HG03139 (cell line): ENCODE measurements at regions not wholly inside any gene's neighbourhood (a gene's known extent, or its start where the extent isn't known, plus 50 kb on each side); places are given as distances from the start of the nearest gene placed in this dataset.
"Not testable (repeated sequence)": the region's sequence is repeated elsewhere in the genome, so short reads cannot be mapped to it uniquely, and the experiment has no call there.

Source experiments
- ATAC-seq: cut with Tn5 transposase; IDR thresholded peaks from one replicate; pipeline ENCODE4 v1.9.1; 2021; ENCODE audit not compliant: unreplicated experiment

DNA sequence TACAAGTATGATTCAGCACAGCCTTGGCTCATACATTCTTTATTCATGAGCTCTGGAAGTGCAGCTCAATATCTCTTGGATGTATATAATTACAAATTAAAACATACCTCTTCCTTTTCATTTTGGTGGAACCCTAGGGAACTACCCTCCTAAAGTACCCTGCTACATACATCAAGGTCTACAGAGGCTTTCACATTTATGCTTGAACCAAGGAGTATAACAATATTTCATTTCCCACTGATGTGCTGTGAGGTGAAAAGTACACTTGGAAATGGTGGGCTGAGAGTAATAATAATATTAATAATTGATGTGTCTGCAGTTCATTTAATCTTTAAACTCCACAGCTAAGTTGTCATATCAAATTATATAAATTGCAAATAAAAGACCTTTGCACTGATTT, 142.2 kb upstream of the LRRC3B start:
- ATAC-seq, result no peak

DNA sequence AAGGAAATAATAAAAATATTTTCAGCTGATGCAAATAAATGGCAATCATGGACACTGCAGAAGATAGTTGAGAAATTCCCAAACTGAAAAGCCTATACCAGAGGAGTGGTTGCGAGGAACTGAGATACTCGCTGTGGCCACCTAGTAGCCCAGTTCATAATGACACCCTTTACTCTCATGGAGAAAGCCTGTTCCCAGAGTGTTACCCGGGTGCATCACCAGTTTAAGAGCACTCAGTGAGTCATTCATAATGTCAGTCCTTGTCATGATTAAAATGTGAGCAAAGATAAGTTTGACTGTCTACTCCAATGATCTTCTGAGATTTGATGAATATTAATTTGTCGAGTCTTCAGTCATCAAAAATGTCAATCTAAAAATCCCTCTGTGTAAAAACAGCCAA, 138.4 kb upstream of the LRRC3B start:
- no peak for ATAC-seq

DNA sequence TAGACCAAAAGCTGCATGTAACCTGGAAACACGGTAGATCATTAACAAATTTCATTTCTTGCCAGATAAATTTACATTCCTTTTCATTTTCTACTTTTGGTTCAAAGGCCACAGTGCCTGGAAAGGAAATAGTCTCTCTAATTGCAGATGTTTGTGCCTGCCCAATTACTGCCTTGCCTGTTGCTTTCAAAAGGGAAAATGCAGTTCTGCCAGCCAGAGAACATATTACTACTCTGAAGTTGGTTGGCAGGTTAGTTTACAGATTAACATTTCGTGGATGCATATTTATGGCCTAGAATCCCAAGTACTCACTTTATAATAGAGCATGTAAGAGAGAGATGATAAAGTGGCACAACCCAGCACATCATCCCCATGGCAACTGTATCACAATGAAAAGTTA, 124.3 kb upstream of the LRRC3B start:
- no peak for ATAC-seq

DNA sequence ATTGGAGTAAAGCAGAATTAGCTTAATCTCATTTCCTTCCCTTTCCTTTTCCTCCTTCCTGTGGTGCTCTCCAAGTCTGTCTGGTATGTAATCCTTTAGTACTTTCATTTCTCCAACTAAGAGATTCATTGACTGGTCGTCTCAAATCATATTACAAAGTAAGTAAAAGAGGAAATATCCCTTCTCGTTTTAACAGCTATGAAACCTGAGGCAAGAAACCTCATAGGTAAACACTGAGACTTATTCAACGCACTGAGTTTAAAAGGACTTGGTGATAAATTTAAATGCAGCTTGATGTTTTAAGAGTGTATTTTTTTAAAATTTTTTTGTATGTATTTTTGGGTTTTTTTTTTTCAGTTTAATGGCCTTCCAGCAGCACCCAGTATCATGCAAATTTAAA, 117.2 kb upstream of the LRRC3B start:
- no peak for ATAC-seq

DNA sequence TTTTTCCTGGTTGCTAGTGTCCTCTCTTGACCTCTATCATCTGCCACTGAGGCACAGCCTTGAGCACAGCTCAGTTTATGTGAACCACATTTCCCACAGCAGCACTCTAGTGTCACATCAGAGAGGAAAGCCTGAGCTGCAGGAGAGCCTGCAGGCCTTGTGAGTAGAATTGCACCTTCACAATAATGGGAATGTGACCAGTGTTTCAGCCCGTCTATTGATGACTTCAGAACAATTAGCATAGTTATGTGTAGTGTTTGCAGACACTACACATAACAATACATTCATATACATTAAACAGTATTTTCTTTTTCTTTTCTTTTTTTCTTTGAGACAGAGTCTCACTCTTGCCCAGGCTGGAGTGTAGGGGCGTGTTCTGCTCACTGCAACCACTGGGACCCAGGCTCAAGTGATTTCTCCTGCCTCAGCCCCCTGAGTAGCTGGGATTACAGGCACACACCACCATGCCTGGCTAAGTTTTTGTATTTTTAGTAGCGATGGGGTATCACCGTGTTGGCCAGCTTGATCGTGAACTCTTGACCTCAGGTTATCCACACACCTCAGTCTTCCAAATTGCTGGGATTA, 108.0 kb upstream of the LRRC3B start:
- not testable (repeated sequence) for ATAC-seq

DNA sequence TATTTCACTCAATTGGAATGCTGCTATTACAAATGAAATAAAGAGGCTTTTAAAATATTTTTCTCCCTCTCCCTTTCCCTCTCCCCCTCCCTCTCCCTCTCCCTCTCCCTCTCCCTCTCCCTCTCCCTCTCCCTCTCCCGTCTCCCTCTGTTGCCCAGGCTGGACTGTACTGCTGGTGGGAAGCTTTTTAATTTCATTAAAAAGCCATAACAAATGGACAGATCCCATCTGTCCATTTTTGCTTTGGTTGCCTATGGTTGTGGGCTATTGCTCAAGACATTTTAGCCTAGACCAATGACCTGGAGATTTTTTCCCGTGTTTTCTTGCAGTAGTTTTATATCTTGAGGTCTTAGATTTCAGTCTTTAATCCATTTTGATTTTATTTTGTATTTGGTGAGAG, 107.2 kb upstream of the LRRC3B start:
- no peak for ATAC-seq

DNA sequence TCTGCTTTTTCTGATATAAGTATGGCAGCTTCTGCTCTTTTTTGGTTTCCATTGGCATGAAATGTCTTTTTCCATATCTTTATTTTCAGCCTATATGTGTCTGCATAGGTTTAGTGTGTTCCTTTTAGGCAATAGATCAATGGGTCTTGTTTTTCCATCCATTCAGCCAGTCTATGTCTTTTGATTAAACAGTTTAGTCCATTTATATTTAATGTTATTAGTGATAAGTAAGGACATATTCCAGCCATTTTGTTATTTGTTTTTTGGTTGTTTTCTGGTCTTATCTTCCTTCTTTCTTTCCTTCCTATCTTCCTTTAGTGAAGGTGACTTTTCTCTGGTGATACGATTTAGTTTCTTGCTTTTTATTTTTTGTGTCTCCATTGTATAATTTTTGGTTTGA, 101.3 kb upstream of the LRRC3B start:
- no peak for ATAC-seq

DNA sequence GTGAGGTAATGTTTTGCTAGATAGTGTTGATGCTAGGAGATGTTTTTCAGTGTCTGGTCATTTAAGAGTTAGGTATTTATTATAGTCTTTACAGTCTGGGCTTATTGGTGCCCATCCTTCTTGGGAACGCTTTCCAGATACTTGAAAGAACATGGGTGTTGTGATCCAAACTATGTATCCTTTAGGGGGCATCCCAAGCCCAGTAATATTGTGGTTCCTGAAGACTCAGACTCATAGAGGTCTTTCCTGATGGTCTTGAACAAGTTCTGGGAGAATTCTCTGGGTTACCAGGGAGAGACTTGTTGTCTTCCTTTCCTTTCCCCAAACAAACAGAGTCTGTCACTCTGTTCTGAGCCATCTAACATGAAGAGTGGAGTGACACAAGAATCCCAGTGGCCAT, 99.7 kb upstream of the LRRC3B start:
- ATAC-seq, result no peak

DNA sequence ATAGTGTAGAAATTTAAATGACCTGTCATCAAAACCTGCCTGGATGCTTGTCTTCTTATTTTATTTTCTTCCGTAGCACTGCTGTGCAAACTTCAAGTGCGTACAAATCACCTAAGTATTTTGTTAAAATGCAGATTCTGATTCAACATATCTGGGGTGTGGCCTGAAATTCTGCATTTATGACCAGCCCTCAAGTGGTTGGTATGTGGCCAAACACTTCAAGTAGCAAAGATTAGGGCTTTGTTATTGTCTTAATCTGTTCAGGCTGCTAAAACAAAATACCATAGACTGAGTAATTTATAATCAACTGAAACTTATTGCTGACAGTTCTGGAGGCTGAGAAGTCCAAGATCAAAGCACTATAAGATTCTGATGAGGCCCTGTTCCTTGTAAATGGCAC, 97.6 kb upstream of the LRRC3B start:
- no peak for ATAC-seq

DNA sequence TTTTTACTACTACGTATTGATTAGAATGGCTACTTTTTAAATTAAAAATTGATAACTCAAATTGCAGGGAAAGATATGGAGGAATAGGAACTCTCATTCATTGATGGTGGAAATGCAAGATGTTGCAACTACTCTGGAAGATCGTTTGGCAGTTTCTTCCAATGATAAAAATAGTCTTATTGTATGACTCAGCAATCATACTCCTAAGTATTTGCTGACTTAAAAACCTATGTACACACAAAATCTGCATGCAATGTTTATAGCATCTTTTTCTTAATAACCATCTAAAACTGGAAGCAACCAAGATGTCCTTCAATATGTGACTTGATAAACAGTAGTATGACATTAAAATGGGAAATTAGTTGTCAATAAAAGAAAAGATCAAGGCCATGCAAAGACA, 87.4 kb upstream of the LRRC3B start:
- no peak for ATAC-seq

DNA sequence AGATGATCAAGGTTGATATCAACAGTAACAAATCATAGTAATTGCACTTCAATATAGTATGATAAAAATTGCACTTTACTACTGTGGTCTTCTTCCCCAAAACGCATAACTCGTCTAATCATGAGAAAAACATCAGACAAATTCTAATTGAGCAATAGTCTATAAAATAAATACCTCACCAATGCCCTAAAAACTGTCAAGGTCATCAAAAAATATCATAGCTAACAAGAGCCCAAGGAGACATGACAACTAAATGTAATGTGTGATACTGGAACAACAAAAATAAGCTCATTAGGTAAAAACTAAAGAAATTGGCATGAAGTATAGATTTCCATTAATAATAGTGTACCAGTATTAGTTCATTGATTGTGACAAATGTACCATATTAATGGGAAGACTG, 85.6 kb upstream of the LRRC3B start:
- no peak for ATAC-seq

DNA sequence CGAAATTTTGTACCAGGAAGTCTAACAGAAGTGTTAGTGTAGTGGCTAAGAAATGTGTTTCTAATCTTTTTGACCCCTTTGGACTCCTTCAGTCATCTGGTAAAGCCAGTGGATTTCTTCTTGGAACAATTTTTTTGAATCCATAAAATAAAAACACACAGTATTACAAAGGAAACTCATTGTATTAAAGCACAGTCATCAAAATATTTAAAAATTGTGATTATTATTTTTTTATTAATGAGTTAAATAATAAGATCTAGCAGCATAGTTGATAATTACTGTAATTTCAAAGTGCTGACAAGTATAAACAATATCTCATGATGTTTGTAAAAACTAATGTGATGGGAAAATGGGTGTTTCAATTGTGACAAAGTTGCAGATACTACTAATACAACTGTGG, 72.2 kb upstream of the LRRC3B start:
- no peak for ATAC-seq

DNA sequence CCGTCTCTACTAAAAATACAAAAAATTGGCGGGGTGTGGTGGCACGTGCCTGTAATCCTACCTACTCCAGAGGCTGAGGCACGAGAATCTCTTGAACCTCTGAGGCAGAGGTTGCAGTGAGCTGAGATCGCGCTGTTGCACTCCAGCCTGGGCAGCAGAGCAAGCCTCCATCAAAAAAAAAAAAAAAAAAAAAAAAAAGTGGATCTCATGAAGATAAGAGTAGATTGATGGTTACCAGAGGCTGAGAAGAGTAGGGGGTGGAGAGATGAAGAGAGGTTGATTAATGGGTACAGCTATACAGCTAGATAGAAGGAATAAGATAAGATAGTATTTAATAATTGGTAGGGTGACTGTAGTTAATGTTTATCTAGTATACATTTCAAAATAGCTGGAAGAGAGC, 65.9 kb upstream of the LRRC3B start:
- no peak for ATAC-seq

DNA sequence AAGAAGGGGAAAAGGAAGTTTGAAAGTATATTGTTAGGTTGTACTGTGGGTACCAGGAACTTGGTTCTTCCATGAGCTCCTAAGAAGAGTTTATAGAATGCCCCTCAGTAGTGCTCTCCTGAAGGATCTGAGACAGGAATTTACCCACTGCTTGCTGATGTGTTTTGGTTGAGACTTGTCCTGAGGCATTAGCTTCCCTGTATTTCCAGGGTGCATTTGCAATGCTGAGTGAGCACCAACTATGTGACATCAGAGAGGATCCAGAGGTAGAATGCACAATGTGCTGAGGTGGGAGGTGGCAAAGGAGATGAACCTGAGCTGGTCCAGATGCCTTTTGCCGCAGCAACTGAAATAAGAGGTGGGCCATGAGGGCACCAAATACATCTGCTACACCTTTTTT, 64.3 kb upstream of the LRRC3B start:
- ATAC-seq, result no peak

DNA sequence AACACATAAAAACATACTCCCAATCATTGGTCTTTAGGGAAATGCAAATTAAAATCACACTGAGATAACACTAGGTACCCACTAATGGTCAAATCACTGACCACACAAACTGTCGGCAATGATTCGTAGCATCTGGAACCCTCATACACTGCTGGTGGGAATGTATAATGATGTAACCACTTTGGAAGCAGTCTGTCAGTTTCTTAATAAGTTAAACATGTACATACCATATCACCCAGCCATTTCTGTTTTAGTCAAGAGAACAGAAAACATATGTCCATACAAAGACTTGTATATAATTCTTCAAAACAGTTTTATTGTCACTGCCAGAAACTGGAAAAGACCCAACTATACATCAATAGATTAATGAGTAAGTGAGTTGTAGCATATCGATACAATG, 63.3 kb upstream of the LRRC3B start:
- ATAC-seq, result no peak

DNA sequence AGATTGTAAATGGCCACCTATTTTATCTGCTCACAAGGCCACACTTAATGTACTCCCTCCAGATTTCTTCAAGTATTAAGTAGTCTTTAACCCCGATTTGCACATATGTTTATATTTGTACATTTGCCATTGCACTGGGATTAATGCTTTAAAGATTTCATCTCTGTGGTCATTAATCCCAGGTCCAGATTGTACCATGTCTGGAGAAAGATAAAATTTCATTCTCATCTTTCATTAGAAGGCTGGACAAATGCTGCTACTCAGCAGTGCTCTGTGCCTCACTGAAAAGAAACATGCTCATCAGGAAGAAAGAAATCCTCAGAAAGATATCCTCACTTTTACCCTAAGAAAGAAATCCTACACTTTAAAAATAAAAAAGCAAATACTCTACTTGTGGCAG, 62.5 kb upstream of the LRRC3B start:
- ATAC-seq, result no peak

DNA sequence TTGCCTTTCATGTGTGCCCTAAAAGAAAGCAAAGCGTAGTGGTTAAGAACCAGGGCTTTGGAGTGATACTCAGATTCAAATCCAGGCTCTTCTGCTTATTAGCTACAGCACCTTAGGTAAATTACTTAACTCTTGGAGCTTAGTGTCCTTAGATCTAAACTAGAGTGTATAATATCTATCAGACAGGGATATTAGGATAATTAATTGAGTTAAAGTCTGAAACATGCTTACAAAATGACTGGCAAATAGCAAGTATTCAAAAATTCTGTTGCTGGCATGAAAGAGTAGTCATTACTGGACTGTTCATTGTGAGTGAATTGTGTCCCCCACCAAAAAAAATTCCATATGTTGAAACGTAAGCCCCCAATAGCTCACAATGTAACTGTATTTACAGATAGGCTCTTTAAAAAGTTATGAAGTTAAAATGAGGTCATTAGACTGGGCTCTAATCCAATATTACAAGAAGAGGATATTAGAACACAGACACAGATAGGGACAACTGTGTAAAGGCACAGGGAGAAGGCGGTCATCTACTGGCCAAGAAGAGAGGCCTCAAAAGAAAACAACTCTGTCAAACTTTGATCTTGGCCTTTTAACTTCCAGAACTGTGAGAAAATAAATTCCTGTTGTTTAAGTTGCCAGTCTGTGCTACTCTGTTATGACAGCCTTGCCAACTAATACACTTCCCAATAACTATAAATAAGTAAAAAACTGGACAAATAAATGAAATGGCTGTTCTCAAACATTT, 60.4 kb upstream of the LRRC3B start:
- no peak for ATAC-seq
